GM19438 (cell line): ENCODE measurements at regions not wholly inside any gene's neighbourhood (a gene's known extent, or its start where the extent isn't known, plus 50 kb on each side); places are given as distances from the start of the nearest gene placed in this dataset.
"Not testable (repeated sequence)": the region's sequence is repeated elsewhere in the genome, so short reads cannot be mapped to it uniquely, and the experiment has no call there.

Source experiments
- ATAC-seq: cut with Tn5 transposase; IDR thresholded peaks from one replicate; pipeline ENCODE4 v1.9.1; 2021; ENCODE audit warnings: low read depth; ENCODE audit not compliant: unreplicated experiment

DNA sequence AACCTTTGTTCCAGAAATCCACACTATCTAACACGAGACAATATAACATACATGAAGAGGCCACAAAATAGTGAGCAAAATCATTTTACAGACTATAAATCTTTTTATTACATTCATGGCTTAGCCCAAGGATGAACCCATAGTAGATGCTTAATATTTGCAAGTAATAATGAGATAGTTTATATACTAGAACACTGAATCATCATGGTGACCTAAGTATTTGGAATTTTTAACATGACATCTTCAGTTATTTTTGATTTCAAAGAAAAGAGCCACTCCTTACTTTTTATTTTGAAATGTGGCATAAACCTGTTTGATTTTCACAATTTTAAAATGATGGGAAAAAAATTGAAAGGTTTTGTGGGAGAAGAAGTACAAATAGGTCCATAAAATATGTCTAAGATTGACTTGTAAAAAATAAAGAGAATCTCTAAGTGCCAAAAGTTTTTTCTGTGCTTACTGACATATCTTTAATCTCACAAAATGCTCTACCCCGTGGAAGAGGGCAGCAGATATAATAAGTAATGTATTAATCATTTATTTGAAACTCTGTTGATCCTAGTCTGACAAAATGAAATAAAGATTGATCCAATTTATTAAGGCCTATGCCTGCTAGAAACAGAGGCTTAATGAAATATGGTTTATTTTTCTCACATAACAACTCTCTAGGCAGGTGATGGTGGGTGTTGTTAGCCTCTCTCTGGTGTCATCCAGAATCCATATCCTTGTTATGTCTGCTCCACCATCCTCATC, 224.5 kb upstream of the CENPE start:
- ATAC-seq = no peak

- ATAC-seq = no peak
Observed at GRCh38 chr4:103415801-103416200, 217.7 kb upstream of the CENPE start.

- ATAC-seq = not testable (repeated sequence)
Observed at GRCh38 chr4:103412646-103413045, 214.5 kb upstream of the CENPE start.

DNA sequence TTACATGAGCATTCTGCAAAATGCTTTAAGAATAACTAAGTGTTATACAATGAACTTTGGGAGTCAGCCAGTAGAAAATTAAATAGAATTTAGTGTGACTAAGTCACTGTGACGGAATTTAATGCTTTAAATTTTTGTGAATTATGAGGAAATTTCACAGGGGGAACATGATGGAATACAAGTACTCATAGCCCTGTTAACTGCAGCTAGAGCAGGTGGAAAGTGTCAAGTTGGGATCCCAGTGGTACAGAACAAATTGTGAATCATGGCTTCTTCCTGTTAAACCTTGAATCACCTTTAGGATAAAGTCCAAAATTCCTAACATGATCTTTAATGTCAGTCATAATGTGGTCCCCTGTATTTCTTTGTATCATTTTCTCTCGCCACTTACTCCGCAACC, 212.2 kb upstream of the CENPE start:
- ATAC-seq = no peak

DNA sequence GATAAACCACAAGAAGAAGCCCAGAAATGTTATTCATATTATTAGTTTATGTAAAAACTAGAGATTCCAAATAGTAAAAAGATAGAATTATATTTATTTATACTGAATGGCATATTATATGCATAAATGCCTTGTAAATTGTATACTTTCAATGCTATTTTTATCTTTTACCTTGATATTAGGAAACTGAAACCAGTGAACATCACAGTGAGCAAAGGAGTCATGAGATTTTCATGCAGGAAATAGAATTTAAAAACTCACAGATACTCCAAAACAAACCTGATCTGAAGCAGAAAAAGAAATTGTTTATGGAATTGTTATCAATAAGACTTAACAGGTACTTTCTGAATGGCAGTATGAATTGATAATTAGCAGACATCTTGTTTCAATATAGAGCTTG, 207.3 kb upstream of the CENPE start:
- peak; percentile 54 for ATAC-seq

- ATAC-seq = no peak
Observed at GRCh38 chr4:103403619-103404018, 205.5 kb upstream of the CENPE start.

DNA sequence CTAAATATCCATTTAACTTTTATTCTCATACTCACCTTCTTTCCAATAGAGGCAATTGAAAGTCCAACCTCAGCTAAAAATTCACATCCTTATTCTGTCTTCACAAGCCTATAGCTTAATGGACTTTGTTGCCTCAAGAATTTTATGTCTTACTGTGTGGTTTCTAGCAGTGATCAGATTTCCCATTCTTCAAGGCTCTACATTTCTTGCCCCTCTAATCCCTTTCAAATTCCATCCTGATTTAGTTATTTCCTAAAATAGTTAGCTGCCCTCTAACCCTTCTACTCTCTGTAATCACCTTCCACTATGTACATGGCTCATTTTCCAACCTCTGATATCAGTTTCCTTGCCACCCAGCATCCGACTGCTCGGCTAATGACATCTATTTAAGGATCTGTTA, 204.1 kb upstream of the CENPE start:
- no peak for ATAC-seq

- ATAC-seq = no peak
Observed at GRCh38 chr4:103400405-103400804, 202.3 kb upstream of the CENPE start.

DNA sequence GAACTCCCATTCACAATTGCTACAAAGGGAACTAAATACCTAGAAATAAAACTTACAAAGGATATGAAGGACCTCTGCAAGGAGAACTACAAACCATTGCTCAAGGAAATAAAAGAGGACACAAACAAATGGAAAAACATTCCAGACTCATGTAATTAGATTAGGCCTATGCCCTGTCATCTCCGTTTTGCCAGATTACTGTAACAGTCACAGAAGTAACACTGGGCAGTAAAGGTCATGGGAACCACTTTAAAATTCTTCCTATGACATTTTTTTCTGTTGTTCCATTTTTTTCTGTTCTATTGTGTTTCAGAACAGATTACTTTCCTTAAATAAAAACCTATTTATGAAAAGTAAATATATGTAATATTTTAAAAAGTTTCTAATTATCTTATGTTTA, 199.4 kb upstream of the CENPE start:
- no peak for ATAC-seq

GRCh38 chr4:103387508-103388011, 189.4 kb upstream of the CENPE start:
- ATAC-seq = not testable (repeated sequence)

GRCh38 chr4:103385565-103385964, 187.4 kb upstream of the CENPE start:
- ATAC-seq = not testable (repeated sequence)

GRCh38 chr4:103375278-103375677, 177.1 kb upstream of the CENPE start:
- ATAC-seq = no peak

DNA sequence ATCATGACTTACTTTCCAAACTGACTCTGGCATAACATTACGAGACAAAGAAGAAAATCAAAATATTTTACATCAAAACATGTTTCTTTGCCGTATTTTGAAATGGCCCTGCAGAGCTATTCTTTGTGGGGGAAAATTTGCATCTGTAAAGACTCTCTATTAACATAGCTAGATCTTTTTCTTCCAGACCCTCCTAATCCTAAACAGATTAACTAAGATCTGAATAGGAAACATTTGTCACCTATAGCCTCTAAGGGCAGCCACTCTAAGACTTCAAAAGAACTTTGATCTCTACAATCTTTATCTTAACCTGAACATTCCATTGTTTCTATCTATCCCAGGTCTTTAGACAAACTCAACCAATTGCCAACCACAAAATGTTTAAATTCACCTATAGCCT, 176.6 kb upstream of the CENPE start:
- no peak for ATAC-seq

DNA sequence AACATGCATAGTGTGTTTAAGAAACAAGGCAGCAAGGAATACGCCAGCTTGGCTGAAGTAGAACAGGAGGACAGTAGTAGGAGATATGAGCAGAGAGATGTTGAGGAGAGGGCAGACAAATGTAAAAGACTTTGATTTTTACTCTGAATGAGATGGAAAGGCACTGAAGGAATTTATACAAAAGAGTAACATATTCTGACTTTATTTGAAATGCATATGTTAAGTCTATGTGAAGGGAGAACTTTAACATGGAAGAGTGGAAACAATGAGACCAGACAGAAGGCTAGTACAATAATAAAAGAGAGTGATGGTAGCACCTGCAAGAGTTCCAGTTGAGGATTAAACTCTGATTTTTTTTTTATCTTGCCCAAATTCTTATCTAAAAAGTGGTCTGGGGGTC, 176.2 kb upstream of the CENPE start:
- no peak for ATAC-seq

GRCh38 chr4:103372002-103372558, 173.9 kb upstream of the CENPE start:
- ATAC-seq = no peak

DNA sequence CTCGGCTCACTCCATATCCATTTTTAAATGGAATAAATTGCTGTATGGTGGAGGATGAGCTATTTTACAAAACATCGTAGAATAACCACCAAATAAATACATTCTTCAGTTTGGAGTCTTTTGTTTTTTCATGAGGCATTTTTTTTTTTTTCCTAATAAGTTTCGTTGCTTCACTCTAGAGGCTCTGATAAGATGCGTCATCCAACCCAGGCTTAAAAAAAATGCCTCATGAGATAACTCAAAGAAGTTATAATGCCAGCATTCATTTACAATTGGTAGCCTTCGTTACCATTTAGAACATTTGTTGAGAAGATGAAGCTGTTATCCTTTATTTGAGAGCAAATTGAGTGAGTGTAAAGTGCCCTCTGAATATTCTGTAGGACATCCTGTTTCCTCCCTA, 172.2 kb upstream of the CENPE start:
- ATAC-seq = no peak

DNA sequence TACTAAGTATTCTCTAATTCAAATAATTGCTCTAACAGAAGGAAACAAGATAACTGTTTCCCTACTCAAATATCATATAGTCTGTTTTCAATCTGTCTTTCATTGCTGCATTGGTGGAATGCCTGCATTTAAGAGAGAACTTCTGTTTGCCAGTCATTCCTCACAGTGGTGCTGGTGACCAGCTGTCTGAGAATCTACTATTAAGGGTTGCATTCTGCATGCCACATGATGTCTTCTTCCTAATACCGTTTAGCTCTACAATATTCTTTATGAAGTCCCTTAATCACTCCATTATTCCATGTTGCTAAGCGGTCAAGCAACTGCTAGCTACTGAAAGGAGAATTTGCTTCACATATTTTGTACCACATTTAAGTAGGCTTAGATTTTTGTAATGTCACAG, 167.1 kb upstream of the CENPE start:
- ATAC-seq = no peak

DNA sequence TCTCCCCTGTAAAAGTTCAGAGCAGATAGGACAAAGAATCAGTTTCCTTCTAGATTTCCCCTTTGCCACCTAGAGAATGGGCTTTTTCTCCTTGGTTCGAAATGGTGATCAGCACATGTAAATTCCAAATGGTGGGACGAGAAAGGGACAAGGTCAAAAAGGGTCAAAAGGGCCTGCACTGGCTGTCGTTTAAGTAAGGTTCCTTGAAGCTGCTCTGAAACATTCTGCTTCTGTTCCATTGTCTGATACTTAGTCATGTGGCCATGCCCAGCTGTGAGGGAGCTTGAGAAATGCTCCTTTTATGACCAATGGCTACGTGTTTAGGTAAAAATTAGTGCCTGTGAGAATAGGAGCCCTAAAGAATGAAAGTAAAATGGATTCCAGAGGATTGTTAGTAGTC, 165.9 kb upstream of the CENPE start:
- ATAC-seq = no peak

DNA sequence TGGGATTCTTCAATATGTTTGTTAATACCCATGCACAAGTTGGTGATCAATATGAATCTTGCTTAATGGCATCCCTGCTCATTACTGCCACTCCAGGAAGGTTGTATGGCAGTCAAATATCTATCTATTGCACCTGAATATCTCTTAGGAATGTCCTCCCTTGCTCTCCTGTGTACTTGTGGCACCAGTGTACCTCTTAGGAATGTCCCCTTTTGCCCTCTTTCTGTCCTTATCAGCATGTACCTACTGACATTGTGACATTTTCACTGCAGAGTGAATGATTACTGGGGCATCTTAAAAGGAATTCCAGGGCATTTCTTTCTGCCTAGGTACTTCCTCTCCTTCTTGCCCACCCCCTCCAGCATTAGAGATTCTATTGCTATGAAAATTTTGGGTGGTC, 163.8 kb upstream of the CENPE start:
- ATAC-seq = no peak

GRCh38 chr4:103359900-103360299, 161.8 kb upstream of the CENPE start:
- no peak for ATAC-seq

DNA sequence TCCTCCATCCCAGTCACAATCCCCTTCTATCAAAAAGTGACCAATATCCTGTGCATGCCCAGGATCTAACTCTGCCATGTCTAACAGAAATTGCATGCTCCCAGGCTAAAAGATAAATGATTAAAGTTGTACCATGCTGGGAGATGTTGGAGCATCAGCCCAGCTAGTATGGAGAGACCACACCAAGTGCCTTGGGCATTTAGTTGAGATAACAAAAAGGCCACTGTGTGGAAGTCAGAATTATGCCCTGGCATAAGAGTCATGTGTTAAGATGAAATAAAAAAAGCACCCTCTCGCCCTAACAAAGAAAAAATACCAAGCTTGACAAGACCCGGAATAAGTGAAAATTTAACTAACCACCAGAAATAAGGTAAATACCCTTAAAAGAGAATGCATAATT, 155.9 kb upstream of the CENPE start:
- no peak for ATAC-seq

GRCh38 chr4:103329642-103330041, 131.5 kb upstream of the CENPE start:
- ATAC-seq = no peak
